Breast epithelium (tissue), 4 donors: ENCODE measurements at regions not wholly inside any gene's neighbourhood (a gene's known extent, or its start where the extent isn't known, plus 50 kb on each side); places are given as distances from the start of the nearest gene placed in this dataset.

Source experiments
- DNase-seq, 2 donors: peaks; one replicate each; pipeline ENCODE4 v3.0.0-alpha.2; 2019; ENCODE audit warnings: low spot score in 2 of 2
- H3K27ac ChIP-seq, 2 donors: fragments of 200-600 bp; sonication (generic) in 1 of 2; one replicate each; pipeline ENCODE4 v1.5.1; 2016 to 2019; ENCODE audit warnings: mild to moderate bottlenecking in 1 of 2
- H3K27me3 ChIP-seq, 2 donors: fragments of 200-600 bp; sonication (generic) in 1 of 2; one replicate each; pipeline versions ENCODE4 v1.5.1 to v1.6.0; 2017 to 2019; ENCODE audit warnings: control low read depth in 1 of 2, mild to moderate bottlenecking in 1 of 2
- H3K36me3 ChIP-seq: fragments of 200-600 bp; one replicate; pipeline ENCODE4 v1.5.1; 2019
- H3K4me1 ChIP-seq, 2 donors: fragments of 200-600 bp; sonication (generic); one replicate each; pipeline ENCODE4 v1.5.1; 2016 to 2019; ENCODE audit warnings: control low read depth in 1 of 2
- H3K4me3 ChIP-seq, 3 donors: fragments of 200-600 bp; sonication (generic); 1 replicate in 2 of 3; 2 replicates in 1 of 3; pipeline ENCODE4 v1.5.1; 2016 to 2019; ENCODE audit warnings: mild to moderate bottlenecking in 3 of 3, moderate library complexity in 2 of 3
- H3K9me3 ChIP-seq, 2 donors: fragments of 200-600 bp; sonication (generic) in 1 of 2; one replicate each; pipeline ENCODE4 v1.5.1; 2016 to 2019; ENCODE audit warnings: control low read depth in 1 of 2
- POLR2A ChIP-seq: fragments of 450-650 bp; IDR thresholded peaks from one replicate; pipeline ENCODE4 v1.6.1; 2016; ENCODE audit warnings: antibody characterized with exemption, mild to moderate bottlenecking, moderate library complexity
- POLR2AphosphoS5 ChIP-seq, 3 donors: sonication (generic); formaldehyde crosslinking; IDR thresholded peaks; one replicate each; pipeline ENCODE4 v1.6.1; 2017; ENCODE audit warnings: antibody characterized with exemption in 3 of 3
- intact Hi-C: fragments of 100-400 bp; cut with DNase I; formaldehyde crosslinking; loops from one replicate; pipeline ENCODE4 v1.15.1; 2023; ENCODE audit warnings: low total_unique reads
- TF ChIP-seq, protein P1 (sequence below), 3 donors: fragments of 450-650 bp; IDR thresholded peaks; one replicate each; pipeline ENCODE4 v1.5.1; 2016 to 2017; ENCODE audit warnings: antibody characterized with exemption in 3 of 3, mild to moderate bottlenecking in 3 of 3, moderate library complexity in 3 of 3

DNA sequence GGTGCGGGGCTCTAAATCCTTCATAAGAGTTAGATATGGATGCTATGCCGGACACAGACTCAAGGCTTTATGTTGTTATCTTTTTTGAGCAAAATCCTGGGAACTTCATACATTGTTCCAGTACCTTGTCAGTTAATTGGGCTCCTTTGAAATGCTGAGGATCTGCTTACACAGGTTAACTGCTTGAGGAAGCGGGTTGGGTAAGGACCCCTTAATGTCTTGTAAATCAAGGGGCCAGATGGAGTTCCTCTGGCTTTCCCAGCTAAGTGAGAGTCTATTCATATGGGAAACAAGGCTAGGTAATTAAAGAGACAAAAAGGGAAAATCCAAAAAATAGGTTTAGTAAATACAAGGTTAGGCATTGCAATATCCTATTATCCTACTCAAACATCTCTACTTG is 141.5 kb downstream of the OR2B2 start:
- Histone ChIP-seq H3K27me3 (peaks cover 0 to 10% of the 10 kb centered on the region in 2 donors), H3K9me3 (no peaks in the 10 kb centered on the region), H3K4me3 (no peak overlapping the region), H3K27ac (no peak overlapping the region), H3K4me1 (no peaks in the 10 kb centered on the region), H3K36me3 (no peaks in the 10 kb centered on the region)
- no peak for DNase-seq
- TF ChIP-seq, protein P1, sequence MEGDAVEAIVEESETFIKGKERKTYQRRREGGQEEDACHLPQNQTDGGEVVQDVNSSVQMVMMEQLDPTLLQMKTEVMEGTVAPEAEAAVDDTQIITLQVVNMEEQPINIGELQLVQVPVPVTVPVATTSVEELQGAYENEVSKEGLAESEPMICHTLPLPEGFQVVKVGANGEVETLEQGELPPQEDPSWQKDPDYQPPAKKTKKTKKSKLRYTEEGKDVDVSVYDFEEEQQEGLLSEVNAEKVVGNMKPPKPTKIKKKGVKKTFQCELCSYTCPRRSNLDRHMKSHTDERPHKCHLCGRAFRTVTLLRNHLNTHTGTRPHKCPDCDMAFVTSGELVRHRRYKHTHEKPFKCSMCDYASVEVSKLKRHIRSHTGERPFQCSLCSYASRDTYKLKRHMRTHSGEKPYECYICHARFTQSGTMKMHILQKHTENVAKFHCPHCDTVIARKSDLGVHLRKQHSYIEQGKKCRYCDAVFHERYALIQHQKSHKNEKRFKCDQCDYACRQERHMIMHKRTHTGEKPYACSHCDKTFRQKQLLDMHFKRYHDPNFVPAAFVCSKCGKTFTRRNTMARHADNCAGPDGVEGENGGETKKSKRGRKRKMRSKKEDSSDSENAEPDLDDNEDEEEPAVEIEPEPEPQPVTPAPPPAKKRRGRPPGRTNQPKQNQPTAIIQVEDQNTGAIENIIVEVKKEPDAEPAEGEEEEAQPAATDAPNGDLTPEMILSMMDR (IDR thresholded peaks at IDR 0.05) = no peak
- no peak for TF ChIP-seq POLR2AphosphoS5 (IDR thresholded peaks at IDR 0.05)
- TF ChIP-seq POLR2A = no peak
- intact Hi-C loops = no loop called here

DNA sequence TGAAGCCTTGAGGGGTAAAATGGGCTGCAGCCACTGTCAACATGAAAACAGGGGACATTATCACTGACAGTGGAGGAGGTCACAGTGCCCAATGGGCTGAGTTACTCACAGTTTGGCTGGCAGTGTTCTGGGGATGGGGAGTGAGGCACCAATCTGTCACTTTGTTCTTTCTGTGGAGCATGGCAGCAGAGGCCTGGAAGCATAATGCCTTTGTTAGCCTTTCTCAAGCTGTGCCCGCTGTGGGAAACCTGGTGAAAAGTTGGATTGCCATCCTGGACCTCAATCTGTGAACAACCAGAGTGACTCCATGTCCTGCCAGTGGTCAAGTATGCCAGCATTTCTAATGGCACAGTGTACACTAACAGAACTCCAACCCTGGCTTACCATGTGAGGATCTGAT is 143.6 kb downstream of the OR2B2 start:
- Histone ChIP-seq H3K4me3 (no peak overlapping the region), H3K27ac (no peak overlapping the region), H3K36me3 (no peaks in the 10 kb centered on the region), H3K4me1 (no peaks in the 10 kb centered on the region), H3K27me3 (peaks cover 0 to 16% of the 10 kb centered on the region in 2 donors), H3K9me3 (no peaks in the 10 kb centered on the region)
- no peak for DNase-seq
- intact Hi-C loops = no loop called here
- TF ChIP-seq, protein P1 (IDR thresholded peaks at IDR 0.05) = no peak
- TF ChIP-seq POLR2A = no peak
- no peak for TF ChIP-seq POLR2AphosphoS5 (IDR thresholded peaks at IDR 0.05)

DNA sequence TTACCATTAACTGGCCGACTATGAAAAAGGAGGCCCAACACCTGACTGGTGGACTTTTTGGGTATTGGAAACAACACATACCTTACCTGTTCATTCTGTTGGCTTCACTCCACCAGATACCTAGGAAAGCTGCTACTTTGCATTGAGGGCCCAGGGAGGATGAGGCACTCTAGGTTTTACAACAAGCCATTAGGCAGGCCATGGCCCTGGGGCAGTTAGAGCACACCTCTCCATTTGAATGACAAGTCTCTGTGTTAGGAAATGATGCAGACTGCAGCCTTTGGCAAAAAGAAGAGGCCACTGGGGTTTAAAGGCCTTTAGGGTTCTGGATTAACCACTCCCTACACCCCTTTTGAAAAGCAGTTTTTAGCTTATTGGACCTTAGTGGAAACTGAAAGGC is 144.3 kb downstream of the OR2B2 start:
- no peak overlapping the region for H3K27ac ChIP-seq
- intact Hi-C loops = no loop called here
- H3K4me3 ChIP-seq = no peak overlapping the region
- no peaks in the 10 kb centered on the region for H3K36me3 ChIP-seq
- no peak for DNase-seq
- peaks cover 0 to 16% of the 10 kb centered on the region in 2 donors for H3K27me3 ChIP-seq
- H3K4me1 ChIP-seq = no peaks in the 10 kb centered on the region
- TF ChIP-seq POLR2A (no peak), POLR2AphosphoS5 (IDR thresholded peaks at IDR 0.05) (no peak)
- TF ChIP-seq, protein P1 (IDR thresholded peaks at IDR 0.05) = no peak
- no peaks in the 10 kb centered on the region for H3K9me3 ChIP-seq

DNA sequence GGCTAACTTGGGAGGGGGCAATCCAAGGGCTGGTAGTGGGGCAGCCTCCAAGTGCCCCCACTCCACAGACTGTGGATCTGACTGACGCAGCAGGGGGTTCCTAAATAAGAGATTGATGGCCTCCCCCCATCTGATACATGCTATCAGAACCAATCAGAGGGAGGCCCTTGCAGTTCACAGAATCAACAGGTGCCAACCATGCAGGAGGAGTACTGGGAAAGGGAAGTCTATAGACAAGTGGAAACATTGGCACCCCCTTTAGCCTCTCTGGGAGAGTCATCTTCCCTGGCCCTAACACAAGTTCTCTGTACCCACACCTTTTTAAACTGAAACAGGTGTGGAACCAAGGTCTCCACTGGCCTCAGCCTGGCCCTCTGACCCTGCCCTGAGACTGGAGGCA is 145.8 kb downstream of the OR2B2 start:
- DNase-seq = no peak
- H3K4me3 ChIP-seq = no peak overlapping the region
- intact Hi-C loops = no loop called here
- H3K27me3 ChIP-seq = peaks cover 0 to 16% of the 10 kb centered on the region in 2 donors
- TF ChIP-seq POLR2AphosphoS5 (IDR thresholded peaks at IDR 0.05) = no peak
- no peak for TF ChIP-seq POLR2A
- TF ChIP-seq, protein P1 (IDR thresholded peaks at IDR 0.05) = no peak
- H3K36me3 ChIP-seq = no peaks in the 10 kb centered on the region
- H3K27ac ChIP-seq = no peak overlapping the region
- no peaks in the 10 kb centered on the region for H3K9me3 ChIP-seq
- no peaks in the 10 kb centered on the region for H3K4me1 ChIP-seq

DNA sequence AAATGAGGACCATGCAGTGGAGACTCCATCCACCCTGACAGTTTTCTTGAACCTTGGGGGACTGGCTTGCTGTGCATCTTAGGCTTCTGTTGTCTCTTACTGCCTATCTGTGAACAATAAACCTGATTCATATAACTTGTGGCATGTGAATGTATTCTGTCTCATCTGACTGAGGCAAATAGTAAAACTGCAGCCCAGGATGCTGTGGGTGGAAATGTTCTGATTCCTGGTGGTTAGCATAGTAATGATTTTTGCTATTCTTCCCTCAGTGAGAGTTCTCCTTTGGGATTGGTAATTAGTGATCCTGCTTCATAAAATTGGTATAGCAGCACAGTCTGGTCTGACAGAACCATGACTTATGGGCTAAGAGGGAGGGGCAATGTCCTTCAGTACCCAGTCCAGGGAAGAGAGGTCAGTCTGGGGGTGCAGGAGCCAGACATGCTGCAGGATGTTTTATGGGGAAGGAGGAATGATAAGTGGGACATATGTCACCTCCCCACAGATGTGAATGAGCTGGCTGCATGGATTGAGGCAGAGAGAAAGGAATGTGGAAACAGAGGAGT is 147.1 kb downstream of the OR2B2 start:
- Histone ChIP-seq H3K27me3 (peaks cover 0 to 16% of the 10 kb centered on the region in 2 donors), H3K36me3 (no peaks in the 10 kb centered on the region), H3K4me3 (no peak overlapping the region), H3K4me1 (no peaks in the 10 kb centered on the region), H3K9me3 (no peaks in the 10 kb centered on the region), H3K27ac (no peak overlapping the region)
- intact Hi-C loops = no loop called here
- no peak for DNase-seq
- TF ChIP-seq POLR2AphosphoS5 (IDR thresholded peaks at IDR 0.05) = no peak
- TF ChIP-seq, protein P1 (IDR thresholded peaks at IDR 0.05) = no peak
- TF ChIP-seq POLR2A = no peak
